ENCODE measurements at regions not wholly inside any gene's neighbourhood (a gene's known extent, or its start where the extent isn't known, plus 50 kb on each side); places are given as distances from the start of the nearest gene placed in this dataset.
"Not testable (repeated sequence)": the region's sequence is repeated elsewhere in the genome, so short reads cannot be mapped to it uniquely, and the experiment has no call there.

DNA sequence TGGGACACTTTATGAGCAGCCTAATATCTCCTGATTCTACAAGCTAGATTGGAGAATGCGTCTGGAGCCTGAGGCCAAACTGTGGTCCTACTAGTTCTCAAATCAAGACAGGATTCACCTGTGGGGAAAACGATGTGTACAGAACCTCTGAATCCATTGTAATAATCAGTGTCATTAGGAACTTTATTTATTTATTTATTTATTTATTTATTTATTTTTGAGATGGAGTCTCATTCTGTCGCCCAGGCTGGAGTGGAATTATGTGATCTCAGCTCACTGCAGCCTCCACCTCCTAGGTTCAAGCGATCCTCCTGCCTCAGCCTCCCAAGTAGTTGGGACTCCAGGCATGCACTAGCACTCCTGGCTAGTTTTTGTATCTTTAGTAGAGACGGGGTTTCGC, 52.6 kb upstream of the KIF26B start:
- DNase-seq (ENCODE audit: low spot score); CTCF ChIA-PET; H3K27ac ChIP-seq; POLR2A ChIA-PET (ENCODE audit: low non-redundant PET): not testable (repeated sequence)

DNA sequence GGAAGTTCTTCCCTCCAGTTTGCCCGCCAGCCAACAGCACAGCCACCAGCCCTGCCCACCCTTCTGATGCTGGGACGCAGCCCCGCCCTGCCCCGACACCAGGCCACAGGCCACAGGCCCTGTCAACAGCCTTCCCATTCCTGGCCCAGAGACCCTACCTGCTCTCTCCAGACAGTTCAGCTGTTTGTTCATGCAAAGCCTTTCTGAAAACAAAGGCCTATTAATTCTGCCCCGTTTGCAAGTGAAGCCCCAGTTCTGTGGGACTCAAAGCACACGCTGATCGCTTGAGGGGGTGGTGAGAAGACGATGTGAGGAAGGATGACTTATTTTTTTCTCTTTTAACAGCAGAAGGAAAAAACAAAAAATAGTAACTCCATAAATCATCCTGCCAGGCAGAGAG, 55.4 kb upstream of the KIF26B start:
- POLR2A ChIA-PET (ENCODE audit: low non-redundant PET), result no interaction called here
- H3K27ac ChIP-seq, result no peak overlapping the region
- CTCF ChIA-PET, result interaction anchor here (1.0 kb wide), 1 partner anchor 12 kb away, joined by 3 read pairs; no protein-coding TSS in a partner anchor
- TF ChIP-seq, protein P1, sequence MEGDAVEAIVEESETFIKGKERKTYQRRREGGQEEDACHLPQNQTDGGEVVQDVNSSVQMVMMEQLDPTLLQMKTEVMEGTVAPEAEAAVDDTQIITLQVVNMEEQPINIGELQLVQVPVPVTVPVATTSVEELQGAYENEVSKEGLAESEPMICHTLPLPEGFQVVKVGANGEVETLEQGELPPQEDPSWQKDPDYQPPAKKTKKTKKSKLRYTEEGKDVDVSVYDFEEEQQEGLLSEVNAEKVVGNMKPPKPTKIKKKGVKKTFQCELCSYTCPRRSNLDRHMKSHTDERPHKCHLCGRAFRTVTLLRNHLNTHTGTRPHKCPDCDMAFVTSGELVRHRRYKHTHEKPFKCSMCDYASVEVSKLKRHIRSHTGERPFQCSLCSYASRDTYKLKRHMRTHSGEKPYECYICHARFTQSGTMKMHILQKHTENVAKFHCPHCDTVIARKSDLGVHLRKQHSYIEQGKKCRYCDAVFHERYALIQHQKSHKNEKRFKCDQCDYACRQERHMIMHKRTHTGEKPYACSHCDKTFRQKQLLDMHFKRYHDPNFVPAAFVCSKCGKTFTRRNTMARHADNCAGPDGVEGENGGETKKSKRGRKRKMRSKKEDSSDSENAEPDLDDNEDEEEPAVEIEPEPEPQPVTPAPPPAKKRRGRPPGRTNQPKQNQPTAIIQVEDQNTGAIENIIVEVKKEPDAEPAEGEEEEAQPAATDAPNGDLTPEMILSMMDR (conservative IDR thresholded peaks at IDR 0.05; ENCODE audit: low read depth), result no peak
- DNase-seq (ENCODE audit: low spot score), result no peak

DNA sequence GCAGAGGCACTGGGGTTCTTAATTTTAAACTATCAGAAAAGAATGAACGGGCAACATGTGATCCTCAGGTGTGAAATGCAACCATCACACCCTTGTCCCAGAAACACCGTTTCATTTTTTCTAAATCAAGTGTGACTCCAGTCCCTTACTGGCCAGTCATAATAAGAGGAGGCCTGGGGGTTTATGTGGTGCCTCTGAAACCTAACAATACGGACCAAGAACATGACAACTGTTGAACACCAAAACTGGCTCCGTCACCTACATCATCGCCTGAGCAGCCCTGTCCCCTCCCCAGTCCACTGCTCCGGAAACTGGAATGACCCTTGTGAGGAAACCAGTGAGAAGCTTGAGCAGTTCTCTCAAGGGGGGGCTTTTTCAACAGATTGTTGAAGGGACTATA, 55.9 kb upstream of the KIF26B start:
- ChIA-PET POLR2A (ENCODE audit: low non-redundant PET) (no interaction called here), CTCF (interaction anchor here (1.0 kb wide), 1 partner anchor 11 kb away, joined by 3 read pairs; no protein-coding TSS in a partner anchor)
- TF ChIP-seq, protein P1 (conservative IDR thresholded peaks at IDR 0.05; ENCODE audit: low read depth), result no peak
- DNase-seq (ENCODE audit: low spot score), result no peak
- H3K27ac ChIP-seq, result no peak overlapping the region

DNA sequence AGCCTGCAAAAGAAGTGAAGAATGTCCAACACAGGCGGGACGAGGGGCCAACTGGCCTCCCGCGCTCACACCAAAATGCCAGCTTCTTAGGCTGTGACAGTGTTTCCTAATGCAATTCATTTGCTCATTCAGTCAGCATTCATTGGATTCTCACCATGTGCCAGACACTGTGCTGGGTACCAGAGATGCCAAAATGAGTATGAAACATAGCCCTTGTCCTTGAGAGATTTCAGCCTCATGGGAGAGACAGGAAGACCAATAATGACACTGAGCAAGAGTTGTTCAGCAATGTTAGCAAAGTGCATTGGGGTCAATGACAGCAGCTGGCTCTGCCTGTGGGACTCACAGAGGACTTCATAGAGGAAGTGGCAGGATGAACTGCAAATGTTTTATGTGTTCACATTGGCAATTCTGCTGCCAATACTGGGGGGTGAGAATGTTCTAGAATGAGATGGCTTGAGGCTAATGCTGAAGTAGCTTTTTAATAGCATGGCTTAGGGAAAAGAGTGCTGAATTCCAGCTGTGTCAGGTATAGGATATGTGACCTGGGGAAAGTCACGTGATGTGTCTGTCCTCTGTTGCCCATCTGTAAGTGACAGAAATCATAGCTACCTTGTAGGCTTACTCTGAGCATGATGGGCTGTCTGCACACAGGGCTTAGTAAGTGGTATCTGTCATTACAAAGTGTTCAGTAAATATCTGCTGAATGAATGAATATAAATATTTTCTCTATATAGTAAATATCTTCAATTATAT, 58.3 kb upstream of the KIF26B start:
- TF ChIP-seq, protein P1 (conservative IDR thresholded peaks at IDR 0.05; ENCODE audit: low read depth), result no peak
- POLR2A ChIA-PET (ENCODE audit: low non-redundant PET), result no interaction called here
- H3K27ac ChIP-seq, result no peak overlapping the region
- no peak for DNase-seq (ENCODE audit: low spot score)
- CTCF ChIA-PET, result no interaction called here

DNA sequence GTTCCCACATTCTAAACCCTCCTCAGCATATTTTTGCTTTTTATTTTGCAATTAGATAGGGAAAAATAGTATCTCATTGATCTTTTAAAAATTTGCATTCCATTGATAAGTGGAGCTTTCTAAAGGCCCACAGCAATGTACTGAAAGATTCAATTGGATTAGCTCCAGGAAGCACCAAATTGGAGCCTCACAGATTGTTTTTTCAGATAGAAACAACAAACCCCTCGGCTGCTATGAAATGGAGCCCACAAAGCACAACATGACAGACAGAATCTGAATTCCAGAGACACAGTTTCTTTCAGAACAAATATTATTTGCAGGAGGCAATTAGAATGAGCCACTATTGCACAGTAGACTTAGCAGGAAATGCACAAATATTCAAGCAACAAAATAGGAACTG, 58.9 kb upstream of the KIF26B start:
- CTCF ChIA-PET, result no interaction called here

DNA sequence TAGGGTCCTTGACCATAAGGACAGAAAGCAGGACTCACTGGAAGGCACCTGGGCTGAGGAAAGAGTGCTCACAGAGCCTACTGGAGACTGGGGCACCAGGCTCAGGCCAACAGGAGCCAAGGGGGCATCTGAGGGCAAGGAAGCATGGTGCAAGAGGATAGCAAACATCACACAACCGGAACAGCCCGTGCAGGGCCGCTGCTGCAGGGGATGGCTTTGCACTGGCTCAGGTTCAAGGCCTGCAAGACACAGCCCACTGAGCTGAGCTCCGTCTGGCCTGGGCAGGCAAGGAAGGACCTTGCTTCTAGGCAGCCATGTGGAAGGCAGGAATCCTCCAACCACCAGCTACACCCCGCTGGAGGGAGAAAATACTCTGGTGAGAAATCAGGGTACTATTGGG, 59.8 kb upstream of the KIF26B start:
- ChIA-PET CTCF (interaction anchor here (0.6 to 0.7 kb wide), 2 partner anchors 61 to 680 kb away, joined by 3 read pairs; no protein-coding TSS in a partner anchor), POLR2A (ENCODE audit: low non-redundant PET) (no interaction called here)
- no peak for DNase-seq (ENCODE audit: low spot score)
- H3K27ac ChIP-seq, result no peak overlapping the region
- TF ChIP-seq, protein P1 (conservative IDR thresholded peaks at IDR 0.05; ENCODE audit: low read depth), result no peak

More for the DNA sequence above, 58.9 kb upstream of the KIF26B start:
- TF ChIP-seq, protein P1 (conservative IDR thresholded peaks at IDR 0.05; ENCODE audit: low read depth), result no peak
- no peak for DNase-seq (ENCODE audit: low spot score)
- H3K27ac ChIP-seq, result no peak overlapping the region
- POLR2A ChIA-PET (ENCODE audit: low non-redundant PET), result no interaction called here

DNA sequence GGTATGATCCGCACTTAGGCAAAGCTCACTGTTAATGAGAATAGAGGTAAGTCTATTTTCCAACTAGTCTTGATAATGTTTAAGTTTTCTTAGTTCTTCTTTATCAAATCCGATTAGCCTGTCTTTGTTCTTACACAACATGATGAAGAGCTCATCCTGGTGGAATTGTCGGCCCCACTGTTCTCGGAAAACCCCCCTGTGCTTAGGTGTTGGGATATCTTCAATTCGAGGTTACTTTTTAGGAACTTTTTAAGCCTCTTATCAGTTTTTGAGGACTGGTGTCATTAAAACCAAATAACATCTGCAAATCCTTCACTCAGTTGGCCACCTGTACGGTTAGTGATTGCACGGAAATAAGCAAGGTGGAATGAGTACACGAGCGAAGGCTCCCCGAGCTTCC, 60.7 kb upstream of the KIF26B start:
- CTCF ChIA-PET, result no interaction called here
- TF ChIP-seq, protein P1 (conservative IDR thresholded peaks at IDR 0.05; ENCODE audit: low read depth), result no peak
- POLR2A ChIA-PET (ENCODE audit: low non-redundant PET), result no interaction called here
- DNase-seq (ENCODE audit: low spot score), result no peak
- no peak overlapping the region for H3K27ac ChIP-seq

Measured in RWPE1 (cell line).